ENCODE measurements at regions not wholly inside any gene's neighbourhood (a gene's known extent, or its start where the extent isn't known, plus 50 kb on each side); places are given as distances from the start of the nearest gene placed in this dataset.

DNA sequence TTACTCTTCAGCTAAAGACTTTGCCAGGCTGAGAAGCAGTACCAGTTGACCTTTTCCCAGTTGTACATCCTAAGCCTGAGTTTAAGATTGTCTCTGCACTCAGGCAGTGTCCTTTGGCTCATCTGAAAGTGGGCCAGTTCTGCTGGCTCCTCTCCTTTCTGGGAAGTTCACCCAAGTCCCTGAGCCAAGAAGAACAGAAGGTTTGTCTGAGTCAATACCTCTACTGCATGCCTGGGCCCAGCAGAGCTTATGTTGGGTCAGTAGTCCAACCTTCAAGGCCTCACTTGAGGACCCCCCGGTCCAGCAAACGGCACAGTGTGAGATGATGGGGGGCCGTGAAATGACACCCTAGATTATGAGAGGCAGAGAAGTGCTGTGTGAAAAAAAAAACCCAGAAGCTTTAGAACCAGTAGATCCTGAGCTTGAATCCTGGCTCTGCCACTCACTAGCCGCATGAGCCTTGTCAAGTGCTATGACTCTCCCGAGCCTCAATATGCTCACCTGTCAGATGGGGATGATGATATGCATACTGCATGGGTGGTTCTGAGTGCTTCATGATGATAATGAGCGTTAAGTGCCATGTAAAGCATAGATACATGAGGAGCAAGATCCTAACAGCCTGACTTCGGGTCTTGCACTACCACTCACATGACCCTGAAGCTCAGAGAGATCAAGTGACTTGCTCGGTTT lies 156.0 kb downstream of the MACROH2A1 start:
- TF ChIP-seq, protein P1, sequence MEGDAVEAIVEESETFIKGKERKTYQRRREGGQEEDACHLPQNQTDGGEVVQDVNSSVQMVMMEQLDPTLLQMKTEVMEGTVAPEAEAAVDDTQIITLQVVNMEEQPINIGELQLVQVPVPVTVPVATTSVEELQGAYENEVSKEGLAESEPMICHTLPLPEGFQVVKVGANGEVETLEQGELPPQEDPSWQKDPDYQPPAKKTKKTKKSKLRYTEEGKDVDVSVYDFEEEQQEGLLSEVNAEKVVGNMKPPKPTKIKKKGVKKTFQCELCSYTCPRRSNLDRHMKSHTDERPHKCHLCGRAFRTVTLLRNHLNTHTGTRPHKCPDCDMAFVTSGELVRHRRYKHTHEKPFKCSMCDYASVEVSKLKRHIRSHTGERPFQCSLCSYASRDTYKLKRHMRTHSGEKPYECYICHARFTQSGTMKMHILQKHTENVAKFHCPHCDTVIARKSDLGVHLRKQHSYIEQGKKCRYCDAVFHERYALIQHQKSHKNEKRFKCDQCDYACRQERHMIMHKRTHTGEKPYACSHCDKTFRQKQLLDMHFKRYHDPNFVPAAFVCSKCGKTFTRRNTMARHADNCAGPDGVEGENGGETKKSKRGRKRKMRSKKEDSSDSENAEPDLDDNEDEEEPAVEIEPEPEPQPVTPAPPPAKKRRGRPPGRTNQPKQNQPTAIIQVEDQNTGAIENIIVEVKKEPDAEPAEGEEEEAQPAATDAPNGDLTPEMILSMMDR (IDR thresholded peaks at IDR 0.05) = no peak
- no peak for TF ChIP-seq POLR2A (IDR thresholded peaks at IDR 0.05)

All from testis (tissue), 2 donors.